ENCODE measurements at regions not wholly inside any gene's neighbourhood (a gene's known extent, or its start where the extent isn't known, plus 50 kb on each side); places are given as distances from the start of the nearest gene placed in this dataset.

DNA sequence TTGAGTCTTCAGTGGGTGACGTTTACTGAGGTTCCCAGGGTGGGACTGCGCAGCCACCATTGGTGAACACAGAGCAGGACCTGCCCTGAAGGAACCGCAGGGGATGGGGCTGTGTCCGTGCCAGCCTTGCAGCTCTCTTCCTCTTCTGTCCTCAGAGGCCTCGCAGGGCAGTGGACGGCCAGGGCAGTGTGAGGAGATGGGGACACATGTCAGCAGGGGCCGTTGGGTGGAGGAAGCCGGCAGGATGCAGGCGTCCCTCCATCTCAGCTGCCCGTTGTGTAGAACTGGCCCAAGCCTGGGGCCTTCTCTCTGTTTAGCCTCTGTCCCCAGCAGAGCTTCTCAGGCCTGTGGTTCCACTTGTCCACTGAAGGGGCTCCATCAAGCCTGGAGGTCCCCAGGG, 53.6 kb upstream of the SMOC2 start (continued):
- no peak for TF ChIP-seq NR0B1 (IDR thresholded peaks at IDR 0.05; ENCODE audit: partially characterized antibody)

DNA sequence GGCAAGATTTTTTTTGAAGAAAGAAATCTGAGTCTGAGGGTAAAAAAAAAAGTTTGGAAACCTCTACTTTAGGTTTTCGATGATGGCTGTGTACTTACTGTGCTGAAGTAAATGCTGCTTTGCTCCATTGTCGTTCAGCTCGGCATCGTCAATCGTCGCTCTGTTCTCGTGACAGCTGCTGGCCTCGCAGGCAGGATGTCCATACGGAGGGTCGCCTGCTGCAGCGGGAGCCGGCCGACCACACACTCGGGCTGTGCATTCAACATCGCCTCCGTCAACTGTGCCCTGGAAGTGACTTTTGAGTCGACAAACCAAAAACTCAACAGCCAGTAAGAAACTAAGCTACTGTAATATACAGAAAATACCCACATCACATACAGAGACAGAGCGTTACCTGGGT, 53.1 kb upstream of the SMOC2 start:
- Histone ChIP-seq H3K4me2 (ENCODE audit: insufficient read depth, low read length) (no peak overlapping the region), H2AFZ (ENCODE audit: low read depth, low read length) (no peak overlapping the region), H3K27ac (ENCODE audit: extremely low read depth, low read depth, low read length) (no peak overlapping the region), H4K20me1 (replicated peaks; ENCODE audit: control insufficient read depth, insufficient read depth, low read length) (0 out of 2 replicates have a peak, but pooled peaks cover 13% of the 10 kb centered on the region), H3K4me1 (replicated peaks in 1 of 2; ENCODE audit: control insufficient read depth in 2 of 2, insufficient read depth in 2 of 2, low read length in 2 of 2) (no peaks in the 10 kb centered on the region), H3K36me3 (ENCODE audit: control insufficient read depth, insufficient read depth, low read length) (no peaks in the 10 kb centered on the region), H3K9me1 (ENCODE audit: control insufficient read depth, insufficient read depth, low read length) (no peaks in the 10 kb centered on the region), H3K27me3 (ENCODE audit: control insufficient read depth in 2 of 2, insufficient read depth in 2 of 2, low read length in 2 of 2) (peaks cover 9 to 58% of the 10 kb centered on the region in 2 experiments; a peak in 4 of 5 replicates), H3K4me3 (no peak overlapping the region), H3K9ac (ENCODE audit: insufficient read depth in 1 of 2, low read depth in 2 of 2, low read length in 2 of 2) (no peak overlapping the region), H3K79me2 (ENCODE audit: control insufficient read depth, insufficient read depth, low read length) (no peaks in the 10 kb centered on the region), H3K9me3 (replicated peaks; ENCODE audit: control insufficient read depth, insufficient read depth, low read depth, low read length) (peaks cover 9% of the 10 kb centered on the region; the same call in 1 of the 2 replicates)
- ATAC-seq (no peak), DNase-seq (ENCODE audit: extremely low read depth in 1 of 4, low spot score in 3 of 4) (no peak), FAIRE-seq (no peak)
- in situ Hi-C loops (cut with MboI) (no loop called here), intact Hi-C loops (cut with micrococcal nuclease) (no loop called here)
- BruUV-seq (replicated peaks) = no TSS peak
- 2% methylated on average over 18 of the region's 18 CpGs for WGBS (ENCODE audit: insufficient coverage, low coverage, missing lambda C conversion rate)
- CTCF ChIA-PET (ENCODE audit: low intra/inter-chr PET ratio) = no interaction called here
- TF ChIP-seq POLR2A (conservative IDR thresholded peaks at IDR 0.05) (no peak), ETV6 (IDR thresholded peaks at IDR 0.05; ENCODE audit: borderline replicate concordance in 1 of 2, low read depth in 2 of 2, low read length in 1 of 2) (no peak), ETV6 (CRISPR knock-in tag; IDR thresholded peaks at IDR 0.05; ENCODE audit: borderline replicate concordance) (no peak), FOSL1 (tag; conservative IDR thresholded peaks at IDR 0.05) (no peak)
- POLR2A ChIA-PET = interaction anchor here (0.6 kb wide), 1 partner anchor 18 kb away, joined by 3 read pairs; no protein-coding TSS in a partner anchor
